ENCODE measurements at regions not wholly inside any gene's neighbourhood (a gene's known extent, or its start where the extent isn't known, plus 50 kb on each side); places are given as distances from the start of the nearest gene placed in this dataset.

- Histone ChIP-seq H3K9me3 (ENCODE audit: low read length) (peaks cover 4% of the 10 kb centered on the region; the same call in 1 of the 2 replicates), H3K4me3 (ENCODE audit: low read depth, low read length, poor library complexity, severe bottlenecking) (no peak overlapping the region), H3K27ac (ENCODE audit: low read depth, low read length, poor library complexity, severe bottlenecking) (no peak overlapping the region), H3K4me2 (ENCODE audit: low read length) (no peak overlapping the region), H3K4me1 (ENCODE audit: insufficient read depth, low read length, poor library complexity, severe bottlenecking) (no peaks in the 10 kb centered on the region), H3K9me2 (ENCODE audit: insufficient read depth, low read length) (no peaks in the 10 kb centered on the region), H4K20me1 (ENCODE audit: insufficient read depth, low read length) (no peaks in the 10 kb centered on the region), H3K79me2 (ENCODE audit: insufficient read depth, low read depth, low read length) (no peaks in the 10 kb centered on the region), H2AFZ (ENCODE audit: low read length) (no peak overlapping the region), H3K36me3 (ENCODE audit: insufficient read depth, low read length) (no peaks in the 10 kb centered on the region)
- DNase-seq (ENCODE audit: low spot score), result no peak
- no TSS peak for BruUV-seq (replicated peaks)
- intact Hi-C loops (cut with micrococcal nuclease; ENCODE audit: unreplicated experiment), result no loop called here
- ChIA-PET CTCF (ENCODE audit: unreplicated experiment) (no interaction called here), POLR2A (no interaction called here)
- TF ChIP-seq EZH2phosphoT487 (IDR thresholded peaks at IDR 0.05; ENCODE audit: borderline replicate concordance, low read depth, low read length), result no peak
- TF ChIP-seq, protein P1, sequence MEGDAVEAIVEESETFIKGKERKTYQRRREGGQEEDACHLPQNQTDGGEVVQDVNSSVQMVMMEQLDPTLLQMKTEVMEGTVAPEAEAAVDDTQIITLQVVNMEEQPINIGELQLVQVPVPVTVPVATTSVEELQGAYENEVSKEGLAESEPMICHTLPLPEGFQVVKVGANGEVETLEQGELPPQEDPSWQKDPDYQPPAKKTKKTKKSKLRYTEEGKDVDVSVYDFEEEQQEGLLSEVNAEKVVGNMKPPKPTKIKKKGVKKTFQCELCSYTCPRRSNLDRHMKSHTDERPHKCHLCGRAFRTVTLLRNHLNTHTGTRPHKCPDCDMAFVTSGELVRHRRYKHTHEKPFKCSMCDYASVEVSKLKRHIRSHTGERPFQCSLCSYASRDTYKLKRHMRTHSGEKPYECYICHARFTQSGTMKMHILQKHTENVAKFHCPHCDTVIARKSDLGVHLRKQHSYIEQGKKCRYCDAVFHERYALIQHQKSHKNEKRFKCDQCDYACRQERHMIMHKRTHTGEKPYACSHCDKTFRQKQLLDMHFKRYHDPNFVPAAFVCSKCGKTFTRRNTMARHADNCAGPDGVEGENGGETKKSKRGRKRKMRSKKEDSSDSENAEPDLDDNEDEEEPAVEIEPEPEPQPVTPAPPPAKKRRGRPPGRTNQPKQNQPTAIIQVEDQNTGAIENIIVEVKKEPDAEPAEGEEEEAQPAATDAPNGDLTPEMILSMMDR (conservative IDR thresholded peaks at IDR 0.05; ENCODE audit: low read length), result no peak
These were observed 902.4 kb upstream of the RAG2 start for GRCh38 chr11:37500425-37500824.

DNA sequence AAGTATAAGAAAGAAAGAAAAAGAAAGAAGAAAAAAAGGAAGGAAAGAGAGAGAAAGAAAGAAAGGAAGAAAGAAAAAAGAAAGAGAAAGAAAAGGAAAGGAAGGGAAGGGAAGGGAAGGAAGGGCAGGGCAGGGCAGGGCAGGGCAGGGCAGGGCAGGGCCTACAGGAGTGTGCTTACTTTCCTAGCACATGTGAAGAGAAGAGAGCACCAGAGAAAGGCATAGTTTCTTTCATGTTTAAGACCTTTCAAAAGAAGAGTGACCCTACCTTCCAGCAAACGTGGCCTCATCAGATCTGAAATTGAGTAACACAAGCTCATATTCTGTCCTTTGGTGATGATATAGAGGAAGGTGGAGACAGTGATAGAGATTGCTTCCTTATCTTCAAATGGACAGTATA, 899.3 kb upstream of the RAG2 start:
- Histone ChIP-seq H3K4me1 (ENCODE audit: insufficient read depth, low read length, poor library complexity, severe bottlenecking) (no peaks in the 10 kb centered on the region), H3K9me2 (ENCODE audit: insufficient read depth, low read length) (no peaks in the 10 kb centered on the region), H3K79me2 (ENCODE audit: insufficient read depth, low read depth, low read length) (no peaks in the 10 kb centered on the region), H3K27ac (ENCODE audit: low read depth, low read length, poor library complexity, severe bottlenecking) (no peak overlapping the region), H3K4me2 (ENCODE audit: low read length) (no peak overlapping the region), H3K9me3 (ENCODE audit: low read length) (peaks cover 4% of the 10 kb centered on the region; the same call in 1 of the 2 replicates), H3K4me3 (ENCODE audit: low read depth, low read length, poor library complexity, severe bottlenecking) (no peak overlapping the region), H2AFZ (ENCODE audit: low read length) (no peak overlapping the region), H4K20me1 (ENCODE audit: insufficient read depth, low read length) (no peaks in the 10 kb centered on the region), H3K36me3 (ENCODE audit: insufficient read depth, low read length) (no peaks in the 10 kb centered on the region)
- CTCF ChIA-PET (ENCODE audit: unreplicated experiment), result no interaction called here
- intact Hi-C loops (cut with micrococcal nuclease; ENCODE audit: unreplicated experiment), result no loop called here
- no peak for DNase-seq (ENCODE audit: low spot score)
- POLR2A ChIA-PET, result no interaction called here
- BruUV-seq (replicated peaks), result no TSS peak
- TF ChIP-seq EZH2phosphoT487 (IDR thresholded peaks at IDR 0.05; ENCODE audit: borderline replicate concordance, low read depth, low read length), result no peak
- TF ChIP-seq, protein P1 (conservative IDR thresholded peaks at IDR 0.05; ENCODE audit: low read length), result no peak

DNA sequence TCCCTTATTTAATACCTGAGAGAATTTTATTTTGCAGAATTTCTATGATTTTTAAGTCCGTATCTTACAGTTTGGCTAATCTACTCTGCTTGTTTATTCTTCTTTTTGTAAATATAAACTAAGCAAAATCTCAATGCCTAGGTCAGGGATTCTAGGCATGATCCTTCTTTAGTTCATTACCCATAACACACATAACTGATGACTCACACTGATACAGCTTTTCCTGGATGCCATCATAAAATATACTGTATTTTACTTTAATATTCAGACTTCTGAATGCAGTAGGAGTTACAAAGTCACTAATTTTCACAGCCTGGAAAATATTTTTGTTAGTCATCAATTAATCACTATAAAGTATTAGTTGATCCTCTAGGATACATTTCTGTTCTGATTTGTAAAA, 898.2 kb upstream of the RAG2 start:
- H3K4me1 ChIP-seq (ENCODE audit: insufficient read depth, low read length, poor library complexity, severe bottlenecking), result no peaks in the 10 kb centered on the region
- no peak overlapping the region for H3K4me2 ChIP-seq (ENCODE audit: low read length)
- no peak for DNase-seq (ENCODE audit: low spot score)
- no peaks in the 10 kb centered on the region for H4K20me1 ChIP-seq (ENCODE audit: insufficient read depth, low read length)
- ChIA-PET CTCF (ENCODE audit: unreplicated experiment) (no interaction called here), POLR2A (interaction anchor here (0.5 to 0.9 kb wide), 2 partner anchors 75 to 122 kb away, joined by 3 to 4 read pairs; no protein-coding TSS in a partner anchor)
- no peak for TF ChIP-seq EZH2phosphoT487 (IDR thresholded peaks at IDR 0.05; ENCODE audit: borderline replicate concordance, low read depth, low read length)
- TF ChIP-seq, protein P1 (conservative IDR thresholded peaks at IDR 0.05; ENCODE audit: low read length), result no peak
- H3K36me3 ChIP-seq (ENCODE audit: insufficient read depth, low read length), result no peaks in the 10 kb centered on the region
- no peaks in the 10 kb centered on the region for H3K9me2 ChIP-seq (ENCODE audit: insufficient read depth, low read length)
- no peak overlapping the region for H3K4me3 ChIP-seq (ENCODE audit: low read depth, low read length, poor library complexity, severe bottlenecking)
- no TSS peak for BruUV-seq (replicated peaks)
- H2AFZ ChIP-seq (ENCODE audit: low read length), result no peak overlapping the region
- intact Hi-C loops (cut with micrococcal nuclease; ENCODE audit: unreplicated experiment), result no loop called here
- H3K9me3 ChIP-seq (ENCODE audit: low read length), result peaks cover 4% of the 10 kb centered on the region; the same call in 1 of the 2 replicates
- no peaks in the 10 kb centered on the region for H3K79me2 ChIP-seq (ENCODE audit: insufficient read depth, low read depth, low read length)
- H3K27ac ChIP-seq (ENCODE audit: low read depth, low read length, poor library complexity, severe bottlenecking), result no peak overlapping the region

All from OCI-LY7 (cell line).